K562 (cell line): ENCODE measurements at regions not wholly inside any gene's neighbourhood (a gene's known extent, or its start where the extent isn't known, plus 50 kb on each side); places are given as distances from the start of the nearest gene placed in this dataset.

Source experiments
- ATAC-seq: fragments of 200-7000 bp; cut with Tn5 transposase; 3 replicates; pipeline ENCODE4 v1.9.1; 2020; ENCODE audit warnings: moderate library complexity
- BruUV-seq: library from RNA; stranded (reverse); fragments of 400-500 nt; replicated peaks from 2 replicates; lab custom pipeline; 2021; lab: Mats Ljungman, UMichigan
- CTCF ChIA-PET: fragments of 300-600 bp; formaldehyde crosslinking; extraction: SDS; loops from one replicate; lab custom pipeline; 2021; ENCODE audit warnings: low intra/inter-chr PET ratio; lab: Yijun Ruan, JAX
- POLR2A ChIA-PET: fragments of 300-600, 350-650 bp; sonication (Branson Sonifier 250); formaldehyde crosslinking; extraction: SDS; loops from one replicate; lab custom pipeline; 2021; ENCODE audit warnings: antibody characterized with exemption, inconsistent platforms; lab: Yijun Ruan, JAX
- DNase-seq, 4 experiments: peaks; one replicate each; pipeline versions ENCODE4 v3.0.0 to v3.0.0-alpha.2; 2011 to 2018; ENCODE audit warnings: low spot score in 3 of 4, mixed read lengths in 3 of 4; ENCODE audit errors: extremely low read depth in 1 of 4
- FAIRE-seq: peaks from 2 replicates; lab custom pipeline; 2011; peaks lifted over from hg19 to GRCh38; lab: Jason Lieb, UNC
- H2AFZ ChIP-seq: 2 replicates; pipeline ENCODE4 v1.6.0; 2011; ENCODE audit warnings: low read depth, low read length, control low read depth, inconsistent platforms
- H3K27ac ChIP-seq: fragments of 200-600 bp; 3 replicates; pipeline ENCODE4 v1.8.0; 2011; ENCODE audit warnings: low read depth, mild to moderate bottlenecking, control low read depth, inconsistent platforms, low read length, moderate library complexity, mixed read lengths; ENCODE audit errors: extremely low read depth
- H3K27me3 ChIP-seq, 2 experiments: fragments of 300-600 bp in 1 of 2; 2 replicates in 1 of 2; 3 replicates in 1 of 2; pipeline versions ENCODE4 v1.6.0 to v1.8.0; 2011; ENCODE audit warnings: inconsistent platforms in 2 of 2, low read length in 2 of 2, mild to moderate bottlenecking in 1 of 2, mixed read lengths in 1 of 2, moderate library complexity in 1 of 2; ENCODE audit not compliant: control insufficient read depth in 2 of 2, insufficient read depth in 2 of 2
- H3K36me3 ChIP-seq: fragments of 300-600 bp; 3 replicates; pipeline ENCODE4 v1.8.0; 2011; ENCODE audit warnings: mild to moderate bottlenecking, low read length, inconsistent platforms; ENCODE audit not compliant: control insufficient read depth, insufficient read depth
- H3K4me1 ChIP-seq, 2 experiments: fragments of 200-600 bp in 1 of 2; replicated peaks in 1 of 2; 2 replicates in 1 of 2; 3 replicates in 1 of 2; pipeline versions ENCODE4 v1.5.1 to v1.8.0; 2011; ENCODE audit warnings: inconsistent platforms in 2 of 2, low read length in 2 of 2, mild to moderate bottlenecking in 1 of 2, mixed read lengths in 1 of 2, moderate library complexity in 1 of 2; ENCODE audit not compliant: control insufficient read depth in 2 of 2, insufficient read depth in 2 of 2
- H3K4me2 ChIP-seq: 2 replicates; pipeline ENCODE4 v1.6.1; 2011; ENCODE audit warnings: low read length, control low read depth, inconsistent platforms, mixed read lengths; ENCODE audit not compliant: insufficient read depth
- H3K4me3 ChIP-seq: fragments of 200-600 bp; sonication (generic), shearing (Covaris generic); 2 replicates; pipeline ENCODE4 v1.5.1; 2016; ENCODE audit warnings: control low read depth, inconsistent platforms
- H3K79me2 ChIP-seq: fragments of 200-600 bp; 3 replicates; pipeline ENCODE4 v1.8.0; 2011; ENCODE audit warnings: low read length, inconsistent platforms; ENCODE audit not compliant: control insufficient read depth, insufficient read depth
- H3K9ac ChIP-seq, 2 experiments: 2 replicates each; pipeline versions ENCODE4 v1.6.0 to v1.6.1; 2011; ENCODE audit warnings: low read depth in 2 of 2, low read length in 2 of 2, control low read depth in 1 of 2, inconsistent platforms in 1 of 2, mild to moderate bottlenecking in 1 of 2, mixed read lengths in 1 of 2; ENCODE audit not compliant: insufficient read depth in 1 of 2
- H3K9me1 ChIP-seq: one replicate; pipeline ENCODE4 v1.6.0; 2011; ENCODE audit warnings: inconsistent platforms, mild to moderate bottlenecking, low read length, moderate library complexity; ENCODE audit not compliant: control insufficient read depth, insufficient read depth
- H3K9me3 ChIP-seq: replicated peaks from 2 replicates; pipeline ENCODE4 v1.5.1; 2011; ENCODE audit warnings: low read depth, low read length, inconsistent platforms; ENCODE audit not compliant: control insufficient read depth, insufficient read depth
- H4K20me1 ChIP-seq: replicated peaks from 2 replicates; pipeline ENCODE4 v1.6.1; 2011; ENCODE audit warnings: low read length, inconsistent platforms, mixed read lengths; ENCODE audit not compliant: control insufficient read depth, insufficient read depth
- BRF2 ChIP-seq: IDR thresholded peaks from 3 replicates; pipeline ENCODE4 v1.6.1; 2011; ENCODE audit warnings: borderline replicate concordance, mild to moderate bottlenecking; ENCODE audit not compliant: insufficient read length, insufficient read depth
- FOXJ3 ChIP-seq: sonication (generic); formaldehyde crosslinking; IDR thresholded peaks from 2 replicates; pipeline ENCODE4 v1.4.0; 2020; ENCODE audit warnings: mild to moderate bottlenecking, missing genetic modification reagents
- FOXM1 ChIP-seq, 2 experiments: fragments of 450-650 bp in 1 of 2; sonication (generic) in 1 of 2; formaldehyde crosslinking in 1 of 2; IDR thresholded peaks; 2 replicates each; pipeline versions ENCODE4 v1.6.1 to v1.9.0; 2017 to 2022; ENCODE audit warnings: low read depth in 2 of 2, mild to moderate bottlenecking in 2 of 2, missing genetic modification reagents in 1 of 2, moderate library complexity in 1 of 2
- FOXP4 ChIP-seq: sonication (generic); formaldehyde crosslinking; IDR thresholded peaks from 2 replicates; pipeline ENCODE4 v1.8.0; 2022; ENCODE audit warnings: mild to moderate bottlenecking, missing genetic modification reagents, borderline replicate concordance
- HINFP ChIP-seq: fragments of 450-650 bp; conservative IDR thresholded peaks from 2 replicates; pipeline ENCODE4 v1.6.1; 2016; ENCODE audit warnings: missing genetic modification characterization, low read depth, mild to moderate bottlenecking, control low read depth, missing compliant biosample characterization
- JUN ChIP-seq, 2 experiments: sonication (generic) in 1 of 2; formaldehyde crosslinking in 1 of 2; IDR thresholded peaks; 2 replicates each; pipeline versions ENCODE4 v1.6.1 to v1.8.0; 2012 to 2022; ENCODE audit warnings: borderline replicate concordance in 2 of 2, mild to moderate bottlenecking in 2 of 2, improper control_type of control experiment in 1 of 2, low read depth in 1 of 2, low read length in 1 of 2, missing genetic modification reagents in 1 of 2
- KDM1A ChIP-seq, 2 experiments: fragments of 450-650 bp; IDR thresholded peaks; 2 replicates each; pipeline ENCODE4 v1.6.1; 2016; ENCODE audit warnings: mild to moderate bottlenecking in 2 of 2
- NFE2L1 ChIP-seq: fragments of 450-650 bp; IDR thresholded peaks from 2 replicates; pipeline ENCODE4 v1.6.1; 2016; ENCODE audit warnings: missing genetic modification characterization, low read depth, mild to moderate bottlenecking, missing compliant biosample characterization, moderate library complexity, borderline replicate concordance
- POU5F1 ChIP-seq: fragments of 150-350 bp; IDR thresholded peaks from 2 replicates; pipeline ENCODE4 v1.6.1; 2014; ENCODE audit warnings: borderline replicate concordance, low read length, low read depth, mild to moderate bottlenecking; ENCODE audit not compliant: partially characterized antibody
- RAD21 ChIP-seq, 2 experiments: fragments of 250-450 bp in 1 of 2; fragments of 450-650 bp in 1 of 2; sonication (Bioruptor Pico) in 1 of 2; formaldehyde crosslinking in 1 of 2; IDR thresholded peaks in 1 of 2; conservative IDR thresholded peaks in 1 of 2; 2 replicates each; pipeline versions ENCODE4 v1.4.0 to v1.8.0; 2020 to 2022; ENCODE audit warnings: mild to moderate bottlenecking in 2 of 2, moderate library complexity in 1 of 2
- SFPQ ChIP-seq: fragments of 200-400 bp; formaldehyde crosslinking; IDR thresholded peaks from 2 replicates; pipeline ENCODE4 v1.6.1; 2017; ENCODE audit warnings: mild to moderate bottlenecking, low read depth, low read length, moderate library complexity
- TFAM ChIP-seq: fragments of 250-450 bp; sonication (Bioruptor Pico); conservative IDR thresholded peaks from 2 replicates; pipeline ENCODE4 v1.5.0; 2021; ENCODE audit warnings: mild to moderate bottlenecking, moderate library complexity
- YBX1 ChIP-seq: fragments of 450-650 bp; IDR thresholded peaks from 2 replicates; pipeline ENCODE4 v1.7.1; 2016; ENCODE audit warnings: mild to moderate bottlenecking
- ZC3H11A ChIP-seq: IDR thresholded peaks from 2 replicates; pipeline ENCODE4 v1.6.1; 2012; ENCODE audit warnings: low read depth, low read length, improper control_type of control experiment
- ZNF133 ChIP-seq: fragments of 250-450 bp; sonication (Bioruptor Pico); IDR thresholded peaks from 2 replicates; pipeline ENCODE4 v1.4.0; 2020; ENCODE audit warnings: mild to moderate bottlenecking
- WGBS: fragments of 100-300 bp; shearing (Covaris generic); methylation state at CpG from one replicate; pipeline ENCODE4 v1.1.6; 2016; ENCODE audit warnings: low coverage, mixed read lengths; ENCODE audit not compliant: insufficient coverage; ENCODE audit errors: missing lambda C conversion rate; 5-methylcytosine and 5-hydroxymethylcytosine counted together
- in situ Hi-C: fragments of 300-500 bp; cut with MboI; formaldehyde crosslinking; loops from 4 replicates; pipeline ENCODE4 v1.15.0; 2018; ENCODE audit warnings: inconsistent platforms, mixed read lengths
- intact Hi-C: fragments of 100-400 bp; cut with micrococcal nuclease; formaldehyde crosslinking; loops from 2 replicates; pipeline ENCODE4 v1.14.2; 2022

GRCh38 chr6:91018586-91018985 lies 431.7 kb upstream of the MAP3K7 start:
- POLR2A ChIA-PET, result no interaction called here

More at GRCh38 chr6:91018586-91018985, 431.7 kb upstream of the MAP3K7 start:
- Histone ChIP-seq H3K4me3 (no peak overlapping the region), H3K9ac (no peak overlapping the region), H3K27me3 (no peaks in the 10 kb centered on the region), H3K27ac (no peak overlapping the region), H4K20me1 (no peaks in the 10 kb centered on the region), H3K9me1 (no peaks in the 10 kb centered on the region), H3K4me2 (no peak overlapping the region), H3K36me3 (no peaks in the 10 kb centered on the region), H3K79me2 (no peaks in the 10 kb centered on the region), H3K4me1 (no peaks in the 10 kb centered on the region), H3K9me3 (no peaks in the 10 kb centered on the region), H2AFZ (no peak overlapping the region)
- FAIRE-seq, result no peak
- CTCF ChIA-PET, result no interaction called here
- no peak for DNase-seq
- no TSS peak for BruUV-seq
- no peak for ATAC-seq
- in situ Hi-C loops, result no loop called here
- 0% methylated on average over 3 of the region's 3 CpGs for WGBS
- intact Hi-C loops, result no loop called here
- TF ChIP-seq FOXJ3 (no peak), SFPQ (no peak), RAD21 (CRISPR knock-in tag; conservative IDR thresholded peaks at IDR 0.05 in 1 of 2, IDR thresholded peaks at IDR 0.05 in 1 of 2) (no peak), POU5F1 (no peak), TFAM (CRISPR knock-in tag) (no peak), NFE2L1 (tag) (no peak), FOXP4 (CRISPR knock-in tag) (no peak), HINFP (tag) (no peak), ZNF133 (CRISPR knock-in tag) (no peak), YBX1 (no peak), ZC3H11A (no peak), KDM1A (IDR thresholded peaks at IDR 0.05) (no peak), FOXM1 (IDR thresholded peaks at IDR 0.05; ENCODE audit: low read depth) (no peak), FOXM1 (CRISPR knock-in tag; IDR thresholded peaks at IDR 0.05; ENCODE audit: low read depth) (no peak), JUN (IDR thresholded peaks at IDR 0.05; ENCODE audit: borderline replicate concordance, low read depth, low read length) (no peak), JUN (CRISPR knock-in tag; IDR thresholded peaks at IDR 0.05; ENCODE audit: borderline replicate concordance) (no peak), BRF2 (no peak)
